ENCODE measurements at regions not wholly inside any gene's neighbourhood (a gene's known extent, or its start where the extent isn't known, plus 50 kb on each side); places are given as distances from the start of the nearest gene placed in this dataset.

DNA sequence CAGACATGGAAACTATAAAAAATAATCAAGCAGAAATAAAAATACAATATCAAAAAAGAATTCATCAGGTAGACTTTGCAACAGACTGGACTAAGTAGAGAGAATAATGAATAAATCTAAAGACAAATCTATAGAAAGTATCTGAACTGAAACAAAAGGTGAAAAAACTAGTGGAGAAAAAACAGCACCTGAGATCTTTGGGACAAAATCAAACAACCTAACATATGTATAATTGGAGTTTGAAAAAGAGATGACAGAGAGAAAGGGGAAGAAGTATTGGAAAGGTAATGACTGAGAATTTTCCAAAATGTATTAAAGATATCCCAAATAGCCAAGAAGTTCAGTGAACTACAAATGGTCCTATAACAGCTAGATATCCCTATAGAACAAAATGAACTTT is 245.4 kb downstream of the IPO8 start:
- no peak for TF ChIP-seq HOXA7 (CRISPR knock-in tag; IDR thresholded peaks at IDR 0.05)
- TF ChIP-seq, protein P1, sequence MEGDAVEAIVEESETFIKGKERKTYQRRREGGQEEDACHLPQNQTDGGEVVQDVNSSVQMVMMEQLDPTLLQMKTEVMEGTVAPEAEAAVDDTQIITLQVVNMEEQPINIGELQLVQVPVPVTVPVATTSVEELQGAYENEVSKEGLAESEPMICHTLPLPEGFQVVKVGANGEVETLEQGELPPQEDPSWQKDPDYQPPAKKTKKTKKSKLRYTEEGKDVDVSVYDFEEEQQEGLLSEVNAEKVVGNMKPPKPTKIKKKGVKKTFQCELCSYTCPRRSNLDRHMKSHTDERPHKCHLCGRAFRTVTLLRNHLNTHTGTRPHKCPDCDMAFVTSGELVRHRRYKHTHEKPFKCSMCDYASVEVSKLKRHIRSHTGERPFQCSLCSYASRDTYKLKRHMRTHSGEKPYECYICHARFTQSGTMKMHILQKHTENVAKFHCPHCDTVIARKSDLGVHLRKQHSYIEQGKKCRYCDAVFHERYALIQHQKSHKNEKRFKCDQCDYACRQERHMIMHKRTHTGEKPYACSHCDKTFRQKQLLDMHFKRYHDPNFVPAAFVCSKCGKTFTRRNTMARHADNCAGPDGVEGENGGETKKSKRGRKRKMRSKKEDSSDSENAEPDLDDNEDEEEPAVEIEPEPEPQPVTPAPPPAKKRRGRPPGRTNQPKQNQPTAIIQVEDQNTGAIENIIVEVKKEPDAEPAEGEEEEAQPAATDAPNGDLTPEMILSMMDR (IDR thresholded peaks at IDR 0.05): no peak
- no peak for TF ChIP-seq MAZ (IDR thresholded peaks at IDR 0.05; ENCODE audit: borderline replicate concordance, low read depth, low read length)
- no peak for TF ChIP-seq SREBF2 (IDR thresholded peaks at IDR 0.05)
- TF ChIP-seq, protein P2, sequence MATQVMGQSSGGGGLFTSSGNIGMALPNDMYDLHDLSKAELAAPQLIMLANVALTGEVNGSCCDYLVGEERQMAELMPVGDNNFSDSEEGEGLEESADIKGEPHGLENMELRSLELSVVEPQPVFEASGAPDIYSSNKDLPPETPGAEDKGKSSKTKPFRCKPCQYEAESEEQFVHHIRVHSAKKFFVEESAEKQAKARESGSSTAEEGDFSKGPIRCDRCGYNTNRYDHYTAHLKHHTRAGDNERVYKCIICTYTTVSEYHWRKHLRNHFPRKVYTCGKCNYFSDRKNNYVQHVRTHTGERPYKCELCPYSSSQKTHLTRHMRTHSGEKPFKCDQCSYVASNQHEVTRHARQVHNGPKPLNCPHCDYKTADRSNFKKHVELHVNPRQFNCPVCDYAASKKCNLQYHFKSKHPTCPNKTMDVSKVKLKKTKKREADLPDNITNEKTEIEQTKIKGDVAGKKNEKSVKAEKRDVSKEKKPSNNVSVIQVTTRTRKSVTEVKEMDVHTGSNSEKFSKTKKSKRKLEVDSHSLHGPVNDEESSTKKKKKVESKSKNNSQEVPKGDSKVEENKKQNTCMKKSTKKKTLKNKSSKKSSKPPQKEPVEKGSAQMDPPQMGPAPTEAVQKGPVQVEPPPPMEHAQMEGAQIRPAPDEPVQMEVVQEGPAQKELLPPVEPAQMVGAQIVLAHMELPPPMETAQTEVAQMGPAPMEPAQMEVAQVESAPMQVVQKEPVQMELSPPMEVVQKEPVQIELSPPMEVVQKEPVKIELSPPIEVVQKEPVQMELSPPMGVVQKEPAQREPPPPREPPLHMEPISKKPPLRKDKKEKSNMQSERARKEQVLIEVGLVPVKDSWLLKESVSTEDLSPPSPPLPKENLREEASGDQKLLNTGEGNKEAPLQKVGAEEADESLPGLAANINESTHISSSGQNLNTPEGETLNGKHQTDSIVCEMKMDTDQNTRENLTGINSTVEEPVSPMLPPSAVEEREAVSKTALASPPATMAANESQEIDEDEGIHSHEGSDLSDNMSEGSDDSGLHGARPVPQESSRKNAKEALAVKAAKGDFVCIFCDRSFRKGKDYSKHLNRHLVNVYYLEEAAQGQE (IDR thresholded peaks at IDR 0.05): no peak
- no peak for TF ChIP-seq CHD4 (IDR thresholded peaks at IDR 0.05; ENCODE audit: borderline replicate concordance)
- TF ChIP-seq EP300 (IDR thresholded peaks at IDR 0.05): no peak
- TF ChIP-seq POLR2A (IDR thresholded peaks at IDR 0.05; ENCODE audit: low read length): no peak
- TF ChIP-seq, protein P3, sequence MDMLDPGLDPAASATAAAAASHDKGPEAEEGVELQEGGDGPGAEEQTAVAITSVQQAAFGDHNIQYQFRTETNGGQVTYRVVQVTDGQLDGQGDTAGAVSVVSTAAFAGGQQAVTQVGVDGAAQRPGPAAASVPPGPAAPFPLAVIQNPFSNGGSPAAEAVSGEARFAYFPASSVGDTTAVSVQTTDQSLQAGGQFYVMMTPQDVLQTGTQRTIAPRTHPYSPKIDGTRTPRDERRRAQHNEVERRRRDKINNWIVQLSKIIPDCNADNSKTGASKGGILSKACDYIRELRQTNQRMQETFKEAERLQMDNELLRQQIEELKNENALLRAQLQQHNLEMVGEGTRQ (IDR thresholded peaks at IDR 0.05): no peak
- no peak for TF ChIP-seq JUNB (IDR thresholded peaks at IDR 0.05)

All from A549 (cell line).